Liver (tissue), 7 donors: ENCODE measurements at regions not wholly inside any gene's neighbourhood (a gene's known extent, or its start where the extent isn't known, plus 50 kb on each side); places are given as distances from the start of the nearest gene placed in this dataset.

Experiments used
- DNase-seq: peaks from one replicate; pipeline ENCODE4 v3.0.0-alpha.2; 2017; ENCODE audit warnings: low spot score
- H3K27ac ChIP-seq, 2 donors: one replicate each; pipeline ENCODE4 v1.7.0; 2013; ENCODE audit warnings: inconsistent platforms in 2 of 2, low read length in 2 of 2, control low read depth in 1 of 2, low read depth in 1 of 2, mild to moderate bottlenecking in 1 of 2
- H3K27me3 ChIP-seq, 4 donors: one replicate each; pipeline versions ENCODE4 v1.6.1 to v1.7.0; 2013; ENCODE audit warnings: low read length in 3 of 4, inconsistent platforms in 1 of 4, mild to moderate bottlenecking in 1 of 4, moderate library complexity in 1 of 4; ENCODE audit not compliant: control insufficient read depth in 4 of 4, insufficient read depth in 4 of 4
- H3K36me3 ChIP-seq, 4 donors: one replicate each; pipeline versions ENCODE4 v1.6.1 to v1.7.0; 2013; ENCODE audit warnings: low read length in 3 of 4, mild to moderate bottlenecking in 3 of 4, low read depth in 1 of 4, moderate library complexity in 1 of 4; ENCODE audit not compliant: control insufficient read depth in 4 of 4, insufficient read depth in 3 of 4
- H3K4me1 ChIP-seq, 4 donors: one replicate each; pipeline versions ENCODE4 v1.6.1 to v1.7.0; 2013; ENCODE audit warnings: low read length in 3 of 4, mild to moderate bottlenecking in 3 of 4, moderate library complexity in 1 of 4; ENCODE audit not compliant: control insufficient read depth in 4 of 4, insufficient read depth in 4 of 4
- H3K4me3 ChIP-seq, 3 donors: one replicate each; pipeline versions ENCODE4 v1.6.1 to v1.7.0; 2013; ENCODE audit warnings: low read length in 3 of 3, control low read depth in 1 of 3, low read depth in 1 of 3, mild to moderate bottlenecking in 1 of 3
- H3K9ac ChIP-seq, 2 donors: one replicate each; pipeline ENCODE4 v1.7.0; 2013; ENCODE audit warnings: low read length in 2 of 2, mild to moderate bottlenecking in 2 of 2, moderate library complexity in 2 of 2, control low read depth in 1 of 2, low read depth in 1 of 2
- H3K9me3 ChIP-seq, 4 donors: one replicate each; pipeline versions ENCODE4 v1.6.1 to v1.7.0; 2013; ENCODE audit warnings: low read length in 3 of 4; ENCODE audit not compliant: control insufficient read depth in 4 of 4
- ATF3 ChIP-seq: IDR thresholded peaks from 2 replicates; pipeline ENCODE4 v1.6.1; 2016; ENCODE audit warnings: antibody characterized with exemption
- EGR1 ChIP-seq, 2 donors: IDR thresholded peaks; 2 replicates each; pipeline ENCODE4 v1.6.1; 2016 to 2018; ENCODE audit warnings: antibody characterized with exemption in 2 of 2, low read depth in 2 of 2
- FOXA1 ChIP-seq: IDR thresholded peaks from 2 replicates; pipeline ENCODE4 v1.6.1; 2016; ENCODE audit warnings: antibody characterized with exemption
- FOXA2 ChIP-seq: IDR thresholded peaks from 2 replicates; pipeline ENCODE4 v1.6.1; 2016; ENCODE audit warnings: antibody characterized with exemption
- GABPA ChIP-seq, 2 donors: IDR thresholded peaks in 1 of 2; conservative IDR thresholded peaks in 1 of 2; 2 replicates each; pipeline ENCODE4 v1.6.1; 2016; ENCODE audit warnings: antibody characterized with exemption in 2 of 2, mild to moderate bottlenecking in 1 of 2, moderate library complexity in 1 of 2
- HNF4A ChIP-seq, 2 donors: conservative IDR thresholded peaks; 2 replicates each; pipeline ENCODE4 v1.6.1; 2016; ENCODE audit warnings: antibody characterized with exemption in 2 of 2, mild to moderate bottlenecking in 2 of 2
- HNF4G ChIP-seq: IDR thresholded peaks from 2 replicates; pipeline ENCODE4 v1.6.1; 2016; ENCODE audit warnings: antibody characterized with exemption
- JUND ChIP-seq, 2 donors: IDR thresholded peaks; 2 replicates each; pipeline ENCODE4 v1.6.1; 2016; ENCODE audit warnings: antibody characterized with exemption in 2 of 2
- SP1 ChIP-seq: IDR thresholded peaks from 2 replicates; pipeline ENCODE4 v1.6.1; 2018; ENCODE audit warnings: antibody characterized with exemption, mild to moderate bottlenecking
- TAF1 ChIP-seq: conservative IDR thresholded peaks from 2 replicates; pipeline ENCODE4 v1.6.1; 2016; ENCODE audit warnings: antibody characterized with exemption, mild to moderate bottlenecking
- ZBTB33 ChIP-seq: IDR thresholded peaks from 2 replicates; pipeline ENCODE4 v1.6.1; 2016; ENCODE audit warnings: antibody characterized with exemption
- WGBS: extraction: QIAGEN DNeasy Blood & Tissue Kit; methylation state at CpG from one replicate; pipeline ENCODE4 v1.1.7; 2013; 5-methylcytosine and 5-hydroxymethylcytosine counted together
- TF ChIP-seq, protein P1 (sequence below): IDR thresholded peaks from 2 replicates; pipeline ENCODE4 v1.6.1; 2016; ENCODE audit warnings: antibody characterized with exemption
- donor health status: healthy.
- donor health status: healthy.
- donor health status: healthy.
- donor health status: healthy.

DNA sequence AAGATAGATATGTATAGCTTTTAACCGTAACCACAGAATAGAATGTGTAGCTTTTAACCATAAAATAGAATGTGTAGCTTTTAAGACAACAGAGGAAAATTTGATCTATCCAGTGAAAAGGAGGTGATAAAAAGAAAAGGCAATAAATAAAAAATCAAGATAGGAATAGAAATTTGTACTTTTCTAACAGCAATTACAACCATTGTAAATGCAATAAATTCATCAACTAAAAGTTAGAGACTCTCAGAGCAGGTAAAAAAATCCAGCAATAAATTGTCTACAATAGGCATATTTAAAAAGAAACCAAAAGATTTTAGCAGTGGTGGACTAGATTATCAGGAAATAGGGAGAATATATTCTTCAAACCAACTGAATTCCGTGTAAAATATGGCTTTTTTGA is 63.8 kb upstream of the ABHD2 start:
- Histone ChIP-seq H3K9me3 (no peaks in the 10 kb centered on the region), H3K4me1 (no peaks in the 10 kb centered on the region), H3K9ac (no peak overlapping the region), H3K36me3 (no peaks in the 10 kb centered on the region), H3K27ac (no peak overlapping the region), H3K27me3 (no peaks in the 10 kb centered on the region), H3K4me3 (no peak overlapping the region)
- TF ChIP-seq JUND (IDR thresholded peaks at IDR 0.05): no peak
- no peak for TF ChIP-seq HNF4G
- TF ChIP-seq FOXA1: no peak
- TF ChIP-seq, protein P1, sequence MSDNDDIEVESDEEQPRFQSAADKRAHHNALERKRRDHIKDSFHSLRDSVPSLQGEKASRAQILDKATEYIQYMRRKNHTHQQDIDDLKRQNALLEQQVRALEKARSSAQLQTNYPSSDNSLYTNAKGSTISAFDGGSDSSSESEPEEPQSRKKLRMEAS: no peak
- TF ChIP-seq ATF3: no peak
- TF ChIP-seq GABPA (IDR thresholded peaks at IDR 0.05 in 1 of 2, conservative IDR thresholded peaks at IDR 0.05 in 1 of 2): no peak
- no peak for TF ChIP-seq TAF1
- no peak for TF ChIP-seq SP1
- TF ChIP-seq ZBTB33: no peak
- TF ChIP-seq EGR1 (IDR thresholded peaks at IDR 0.05; ENCODE audit: low read depth in 2 of 2): no peak
- TF ChIP-seq HNF4A (conservative IDR thresholded peaks at IDR 0.05): no peak
- whole genome bisulfite sequencing: 80% methylated on average over 2 of the region's 2 CpGs
- DNase-seq: no peak

DNA sequence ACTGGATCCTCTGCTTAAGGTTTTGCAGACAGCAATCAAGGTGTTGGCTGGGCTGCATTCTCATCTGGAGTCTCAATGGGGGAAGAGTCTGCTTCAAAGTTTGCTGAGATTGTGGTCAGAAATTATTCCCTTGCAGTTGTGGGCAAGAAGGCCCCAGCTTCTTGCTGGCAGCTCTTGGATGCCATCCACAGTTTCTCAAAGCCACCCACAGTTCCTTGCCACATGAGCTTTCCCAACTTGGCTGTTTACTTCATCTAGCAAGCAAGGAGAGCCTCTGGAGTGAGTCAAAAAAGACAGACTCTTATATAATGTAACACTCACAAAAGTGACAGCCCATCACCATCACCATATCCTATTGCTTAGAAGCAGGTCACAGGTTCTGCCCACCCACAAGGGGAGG is 62.1 kb upstream of the ABHD2 start:
- H3K36me3 ChIP-seq: no peaks in the 10 kb centered on the region
- no peak overlapping the region for H3K4me3 ChIP-seq
- no peaks in the 10 kb centered on the region for H3K27me3 ChIP-seq
- H3K27ac ChIP-seq: no peak overlapping the region
- H3K4me1 ChIP-seq: no peaks in the 10 kb centered on the region
- TF ChIP-seq ZBTB33: no peak
- TF ChIP-seq FOXA2: no peak
- no peak for DNase-seq
- no peak overlapping the region for H3K9ac ChIP-seq
- H3K9me3 ChIP-seq: no peaks in the 10 kb centered on the region

- no peak overlapping the region for H3K9ac ChIP-seq
- no peaks in the 10 kb centered on the region for H3K36me3 ChIP-seq
- no peaks in the 10 kb centered on the region for H3K9me3 ChIP-seq
- H3K4me3 ChIP-seq: no peak overlapping the region
- no peaks in the 10 kb centered on the region for H3K4me1 ChIP-seq
- no peaks in the 10 kb centered on the region for H3K27me3 ChIP-seq
- 86% methylated on average over 7 of the region's 7 CpGs for WGBS
- H3K27ac ChIP-seq: no peak overlapping the region
- no peak for DNase-seq
- TF ChIP-seq ATF3 (no peak), GABPA (IDR thresholded peaks at IDR 0.05 in 1 of 2, conservative IDR thresholded peaks at IDR 0.05 in 1 of 2) (no peak), HNF4A (conservative IDR thresholded peaks at IDR 0.05) (no peak), FOXA1 (no peak)
Measured at GRCh38 chr15:89028036-89028435, 60.2 kb upstream of the ABHD2 start.
